GM20000 (cell line): ENCODE measurements at regions not wholly inside any gene's neighbourhood (a gene's known extent, or its start where the extent isn't known, plus 50 kb on each side); places are given as distances from the start of the nearest gene placed in this dataset.

Experiments used
- DNase-seq: peaks from one replicate; pipeline ENCODE4 v3.0.0; 2012; ENCODE audit warnings: low spot score
- TF ChIP-seq, protein P1 (sequence below): IDR thresholded peaks from 2 replicates; pipeline ENCODE4 v1.5.1; 2012; ENCODE audit warnings: mild to moderate bottlenecking, control low read depth; ENCODE audit errors: extremely low read depth, missing control alignments

- TF ChIP-seq, protein P1, sequence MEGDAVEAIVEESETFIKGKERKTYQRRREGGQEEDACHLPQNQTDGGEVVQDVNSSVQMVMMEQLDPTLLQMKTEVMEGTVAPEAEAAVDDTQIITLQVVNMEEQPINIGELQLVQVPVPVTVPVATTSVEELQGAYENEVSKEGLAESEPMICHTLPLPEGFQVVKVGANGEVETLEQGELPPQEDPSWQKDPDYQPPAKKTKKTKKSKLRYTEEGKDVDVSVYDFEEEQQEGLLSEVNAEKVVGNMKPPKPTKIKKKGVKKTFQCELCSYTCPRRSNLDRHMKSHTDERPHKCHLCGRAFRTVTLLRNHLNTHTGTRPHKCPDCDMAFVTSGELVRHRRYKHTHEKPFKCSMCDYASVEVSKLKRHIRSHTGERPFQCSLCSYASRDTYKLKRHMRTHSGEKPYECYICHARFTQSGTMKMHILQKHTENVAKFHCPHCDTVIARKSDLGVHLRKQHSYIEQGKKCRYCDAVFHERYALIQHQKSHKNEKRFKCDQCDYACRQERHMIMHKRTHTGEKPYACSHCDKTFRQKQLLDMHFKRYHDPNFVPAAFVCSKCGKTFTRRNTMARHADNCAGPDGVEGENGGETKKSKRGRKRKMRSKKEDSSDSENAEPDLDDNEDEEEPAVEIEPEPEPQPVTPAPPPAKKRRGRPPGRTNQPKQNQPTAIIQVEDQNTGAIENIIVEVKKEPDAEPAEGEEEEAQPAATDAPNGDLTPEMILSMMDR, result no peak
- no peak for DNase-seq
Observed at GRCh38 chr1:47507144-47507543, 69.3 kb downstream of the FOXD2 start.

DNA sequence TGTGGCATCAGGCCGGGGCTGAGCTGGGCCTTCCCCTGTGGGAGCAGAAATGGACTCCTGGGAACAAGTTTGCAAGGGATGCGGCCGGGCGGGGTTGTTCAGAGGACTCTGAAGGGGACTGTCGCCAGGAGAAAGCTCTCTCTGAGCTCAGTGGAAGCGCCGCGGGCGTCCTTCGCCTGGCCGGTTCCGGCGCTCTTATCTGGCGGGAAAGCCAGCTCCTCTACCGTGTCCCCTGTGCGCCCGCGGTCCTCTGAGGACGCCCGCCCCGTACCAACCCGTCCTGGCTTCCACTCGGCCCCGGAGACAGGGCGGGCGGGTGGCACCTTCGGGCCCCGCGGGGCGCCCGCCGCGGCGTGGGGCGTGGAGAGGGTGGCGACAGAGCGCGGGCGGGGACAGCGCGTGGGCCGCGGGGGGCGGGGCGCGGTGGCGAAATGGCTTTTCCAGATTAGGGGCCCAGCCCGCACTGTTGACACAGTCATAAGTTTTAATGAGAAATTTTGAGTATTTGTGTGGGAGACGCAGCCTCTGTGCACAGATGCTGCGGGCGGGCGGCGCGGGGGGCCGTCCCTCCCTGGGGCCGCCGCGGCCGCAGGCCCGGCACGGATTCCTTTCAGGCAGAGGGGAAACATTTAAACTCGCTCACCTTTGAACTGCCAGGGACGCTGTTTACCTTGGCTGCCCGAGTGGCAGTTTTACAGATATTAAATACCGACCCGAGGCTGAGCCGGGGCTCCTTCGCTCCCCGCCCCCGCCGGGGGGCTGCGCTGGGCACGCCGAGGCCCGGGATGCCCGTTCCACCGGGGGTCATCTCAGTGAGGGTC lies 70.2 kb downstream of the FOXD2 start:
- DNase-seq, result peak; percentile 64
- TF ChIP-seq, protein P1, result no peak

- TF ChIP-seq, protein P1, result no peak
- DNase-seq, result peak; percentile 25
Observed at GRCh38 chr1:47508702-47509431, 71.0 kb downstream of the FOXD2 start.

GRCh38 chr1:47510282-47510811 lies 72.5 kb downstream of the FOXD2 start:
- TF ChIP-seq, protein P1, result no peak
- DNase-seq, result no peak

- no peak for DNase-seq
- TF ChIP-seq, protein P1, result no peak
Observed at GRCh38 chr1:47511825-47512224, 74.0 kb downstream of the FOXD2 start.

GRCh38 chr1:47513393-47513792 lies 75.5 kb downstream of the FOXD2 start:
- DNase-seq, result no peak
- TF ChIP-seq, protein P1, result no peak

- TF ChIP-seq, protein P1, result no peak
- no peak for DNase-seq
Observed at GRCh38 chr1:47514229-47514628, 76.4 kb downstream of the FOXD2 start.
